Astrocyte (in vitro differentiated cells and primary cell): ENCODE measurements at regions not wholly inside any gene's neighbourhood (a gene's known extent, or its start where the extent isn't known, plus 50 kb on each side); places are given as distances from the start of the nearest gene placed in this dataset.

Experiments used
- DNase-seq: peaks from one replicate; pipeline ENCODE4 v3.0.0-alpha.2; 2010; ENCODE audit warnings: low read depth
- FAIRE-seq: peaks from 2 replicates; lab custom pipeline; 2011; peaks lifted over from hg19 to GRCh38; lab: Jason Lieb, UNC
- H2AFZ ChIP-seq: 2 replicates; pipeline ENCODE4 v1.6.0; 2012; ENCODE audit warnings: low read depth, low read length, inconsistent platforms
- H3K27ac ChIP-seq: 2 replicates; pipeline ENCODE4 v1.5.1; 2011; ENCODE audit warnings: low read depth, low read length, inconsistent platforms
- H3K27me3 ChIP-seq: 2 replicates; pipeline ENCODE4 v1.6.0; 2011; ENCODE audit warnings: low read length, inconsistent platforms; ENCODE audit not compliant: insufficient read depth
- H3K36me3 ChIP-seq: 2 replicates; pipeline ENCODE4 v1.5.1; 2011; ENCODE audit warnings: low read length, inconsistent platforms; ENCODE audit not compliant: insufficient read depth
- H3K4me1 ChIP-seq: 2 replicates; pipeline ENCODE4 v1.5.1; 2011; ENCODE audit warnings: low read length, inconsistent platforms; ENCODE audit not compliant: insufficient read depth
- H3K4me2 ChIP-seq: 2 replicates; pipeline ENCODE4 v1.6.0; 2012; ENCODE audit warnings: low read length, inconsistent platforms
- H3K4me3 ChIP-seq: 2 replicates; pipeline ENCODE4 v1.5.1; 2011; ENCODE audit warnings: low read depth, mild to moderate bottlenecking, low read length, inconsistent platforms; ENCODE audit not compliant: insufficient read depth
- H3K79me2 ChIP-seq: 2 replicates; pipeline ENCODE4 v1.6.0; 2012; ENCODE audit warnings: mild to moderate bottlenecking, low read length, inconsistent platforms; ENCODE audit not compliant: insufficient read depth
- H3K9ac ChIP-seq: 2 replicates; pipeline ENCODE4 v1.6.0; 2012; ENCODE audit warnings: mild to moderate bottlenecking, low read length, inconsistent platforms
- H3K9me3 ChIP-seq: 2 replicates; pipeline ENCODE4 v1.5.1; 2012; ENCODE audit warnings: low read depth, mild to moderate bottlenecking, low read length, inconsistent platforms; ENCODE audit not compliant: insufficient read depth
- H4K20me1 ChIP-seq: 2 replicates; pipeline ENCODE4 v1.6.0; 2012; ENCODE audit warnings: low read length, inconsistent platforms; ENCODE audit not compliant: insufficient read depth
- H3K27ac Mint-ChIP-seq: one replicate; pipeline ENCODE4 v1.8.0; 2021; ENCODE audit warnings: mild to moderate bottlenecking, mixed read lengths; ENCODE audit not compliant: unreplicated experiment
- H3K27me3 Mint-ChIP-seq: one replicate; pipeline ENCODE4 v1.8.0; 2021; ENCODE audit warnings: low read depth, mixed read lengths; ENCODE audit not compliant: unreplicated experiment
- H3K36me3 Mint-ChIP-seq: one replicate; pipeline ENCODE4 v1.8.0; 2021; ENCODE audit warnings: low read depth, mixed read lengths; ENCODE audit not compliant: unreplicated experiment
- H3K4me1 Mint-ChIP-seq: one replicate; pipeline ENCODE4 v1.8.0; 2021; ENCODE audit warnings: low read depth, mixed read lengths; ENCODE audit not compliant: unreplicated experiment
- H3K4me3 Mint-ChIP-seq: one replicate; pipeline ENCODE4 v1.8.0; 2021; ENCODE audit warnings: mild to moderate bottlenecking, moderate library complexity, mixed read lengths; ENCODE audit not compliant: unreplicated experiment
- H3K9me3 Mint-ChIP-seq: one replicate; pipeline ENCODE4 v1.8.0; 2021; ENCODE audit warnings: mild to moderate bottlenecking, mixed read lengths; ENCODE audit not compliant: unreplicated experiment
- EZH2 ChIP-seq: IDR thresholded peaks from 2 replicates; pipeline ENCODE4 v1.6.1; 2012; ENCODE audit warnings: mild to moderate bottlenecking, low read length, inconsistent platforms; ENCODE audit not compliant: insufficient read depth
- TF ChIP-seq, protein P1 (sequence below): IDR thresholded peaks from 2 replicates; pipeline ENCODE4 v1.5.1; 2011; ENCODE audit warnings: low read depth, mild to moderate bottlenecking, inconsistent platforms, low read length, moderate library complexity; ENCODE audit not compliant: insufficient read depth

GRCh38 chr22:48443680-48444079 is 1384.0 kb downstream of the BRD1 start:
- Histone ChIP-seq H3K4me2 (no peak overlapping the region), H3K79me2 (no peaks in the 10 kb centered on the region), H3K27me3 (no peaks in the 10 kb centered on the region), H3K36me3 (no peaks in the 10 kb centered on the region), H4K20me1 (no peaks in the 10 kb centered on the region), H3K4me3 (no peak overlapping the region), H3K9me3 (peaks cover 3% of the 10 kb centered on the region), H3K9ac (no peak overlapping the region), H2AFZ (no peak overlapping the region), H3K4me1 (peaks cover 25% of the 10 kb centered on the region), H3K27ac (no peak overlapping the region)
- no peak overlapping the region for H3K4me3 Mint-ChIP-seq
- no peaks in the 10 kb centered on the region for H3K9me3 Mint-ChIP-seq
- peaks cover 8% of the 10 kb centered on the region for H3K4me1 Mint-ChIP-seq
- no peak overlapping the region for H3K27ac Mint-ChIP-seq
- DNase-seq = no peak
- no peaks in the 10 kb centered on the region for H3K36me3 Mint-ChIP-seq
- peaks cover 32% of the 10 kb centered on the region for H3K27me3 Mint-ChIP-seq
- TF ChIP-seq EZH2 = no peak
- TF ChIP-seq, protein P1, sequence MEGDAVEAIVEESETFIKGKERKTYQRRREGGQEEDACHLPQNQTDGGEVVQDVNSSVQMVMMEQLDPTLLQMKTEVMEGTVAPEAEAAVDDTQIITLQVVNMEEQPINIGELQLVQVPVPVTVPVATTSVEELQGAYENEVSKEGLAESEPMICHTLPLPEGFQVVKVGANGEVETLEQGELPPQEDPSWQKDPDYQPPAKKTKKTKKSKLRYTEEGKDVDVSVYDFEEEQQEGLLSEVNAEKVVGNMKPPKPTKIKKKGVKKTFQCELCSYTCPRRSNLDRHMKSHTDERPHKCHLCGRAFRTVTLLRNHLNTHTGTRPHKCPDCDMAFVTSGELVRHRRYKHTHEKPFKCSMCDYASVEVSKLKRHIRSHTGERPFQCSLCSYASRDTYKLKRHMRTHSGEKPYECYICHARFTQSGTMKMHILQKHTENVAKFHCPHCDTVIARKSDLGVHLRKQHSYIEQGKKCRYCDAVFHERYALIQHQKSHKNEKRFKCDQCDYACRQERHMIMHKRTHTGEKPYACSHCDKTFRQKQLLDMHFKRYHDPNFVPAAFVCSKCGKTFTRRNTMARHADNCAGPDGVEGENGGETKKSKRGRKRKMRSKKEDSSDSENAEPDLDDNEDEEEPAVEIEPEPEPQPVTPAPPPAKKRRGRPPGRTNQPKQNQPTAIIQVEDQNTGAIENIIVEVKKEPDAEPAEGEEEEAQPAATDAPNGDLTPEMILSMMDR = no peak
- FAIRE-seq = no peak

DNA sequence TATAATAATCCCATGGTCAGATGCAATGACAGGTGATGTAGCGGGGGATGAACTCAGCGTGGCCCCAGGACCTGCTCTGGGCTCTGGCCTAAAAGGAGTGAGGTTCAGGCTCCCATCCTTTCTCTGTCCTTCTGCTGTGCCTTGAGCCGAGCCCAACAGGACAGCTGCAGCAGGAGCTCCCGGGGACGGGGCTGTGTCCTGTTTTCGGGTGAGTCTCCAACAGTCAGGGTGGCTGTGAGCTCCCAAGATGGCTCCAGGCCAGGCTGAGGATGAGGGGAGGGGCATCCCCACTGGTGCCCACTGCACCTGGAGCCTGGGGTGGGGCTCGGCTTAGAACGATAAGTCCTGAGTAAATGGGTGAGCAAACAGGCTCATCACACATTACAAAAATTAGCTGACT is 1385.0 kb downstream of the BRD1 start:
- H3K4me1 Mint-ChIP-seq = peaks cover 8% of the 10 kb centered on the region
- H3K79me2 ChIP-seq = no peaks in the 10 kb centered on the region
- H3K36me3 ChIP-seq = no peaks in the 10 kb centered on the region
- peaks cover 25% of the 10 kb centered on the region for H3K4me1 ChIP-seq
- H3K9ac ChIP-seq = no peak overlapping the region
- no peak for FAIRE-seq
- H3K27ac ChIP-seq = no peak overlapping the region
- no peaks in the 10 kb centered on the region for H3K9me3 ChIP-seq
- no peak overlapping the region for H2AFZ ChIP-seq
- no peaks in the 10 kb centered on the region for H3K9me3 Mint-ChIP-seq
- H3K27ac Mint-ChIP-seq = no peak overlapping the region
- no peaks in the 10 kb centered on the region for H3K27me3 ChIP-seq
- H3K4me3 ChIP-seq = no peak overlapping the region
- H3K27me3 Mint-ChIP-seq = peaks cover 38% of the 10 kb centered on the region
- no peaks in the 10 kb centered on the region for H4K20me1 ChIP-seq
- no peak for TF ChIP-seq EZH2
- TF ChIP-seq, protein P1 = no peak
- H3K36me3 Mint-ChIP-seq = no peaks in the 10 kb centered on the region
- H3K4me3 Mint-ChIP-seq = no peak overlapping the region
- no peak for DNase-seq
- no peak overlapping the region for H3K4me2 ChIP-seq

- no peak overlapping the region for H3K9ac ChIP-seq
- no peaks in the 10 kb centered on the region for H3K9me3 ChIP-seq
- H3K27ac ChIP-seq = no peak overlapping the region
These were observed 1386.2 kb downstream of the BRD1 start for GRCh38 chr22:48441553-48441850.

More at GRCh38 chr22:48441553-48441850, 1386.2 kb downstream of the BRD1 start:
- H3K27me3 ChIP-seq = no peaks in the 10 kb centered on the region
- FAIRE-seq = no peak
- H3K79me2 ChIP-seq = no peaks in the 10 kb centered on the region
- H3K36me3 ChIP-seq = no peaks in the 10 kb centered on the region
- Mint-ChIP-seq H3K9me3 (no peaks in the 10 kb centered on the region), H3K27ac (no peak overlapping the region), H3K36me3 (no peaks in the 10 kb centered on the region), H3K27me3 (peaks cover 43% of the 10 kb centered on the region), H3K4me3 (no peak overlapping the region), H3K4me1 (peaks cover 8% of the 10 kb centered on the region)
- no peaks in the 10 kb centered on the region for H4K20me1 ChIP-seq
- H3K4me3 ChIP-seq = no peak overlapping the region
- peaks cover 18% of the 10 kb centered on the region for H3K4me1 ChIP-seq
- no peak overlapping the region for H3K4me2 ChIP-seq
- no peak for TF ChIP-seq EZH2
- TF ChIP-seq, protein P1 = no peak
- H2AFZ ChIP-seq = no peak overlapping the region
- DNase-seq = no peak
